ENCODE measurements at regions not wholly inside any gene's neighbourhood (a gene's known extent, or its start where the extent isn't known, plus 50 kb on each side); places are given as distances from the start of the nearest gene placed in this dataset.

DNA sequence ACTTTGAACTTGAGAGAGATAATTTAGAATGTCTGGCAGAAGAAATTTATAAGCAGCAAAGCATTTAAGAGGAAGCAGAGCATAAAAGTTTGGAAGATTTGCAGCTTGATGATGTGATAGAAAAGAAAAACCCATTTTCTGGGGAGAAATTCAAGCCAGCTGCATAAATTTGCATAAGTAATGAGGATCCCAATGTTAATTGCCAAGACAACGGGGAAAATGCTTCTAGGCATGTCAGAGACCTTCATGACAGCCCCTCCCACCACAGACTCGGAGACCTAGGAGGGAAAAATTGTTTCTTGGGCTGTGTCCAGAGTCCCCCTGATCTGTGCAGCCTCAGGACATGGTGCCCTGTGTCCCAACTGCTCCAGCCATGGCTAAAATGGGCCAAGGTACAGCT lies 263.6 kb upstream of the POT1 start:
- TF ChIP-seq, protein P1, sequence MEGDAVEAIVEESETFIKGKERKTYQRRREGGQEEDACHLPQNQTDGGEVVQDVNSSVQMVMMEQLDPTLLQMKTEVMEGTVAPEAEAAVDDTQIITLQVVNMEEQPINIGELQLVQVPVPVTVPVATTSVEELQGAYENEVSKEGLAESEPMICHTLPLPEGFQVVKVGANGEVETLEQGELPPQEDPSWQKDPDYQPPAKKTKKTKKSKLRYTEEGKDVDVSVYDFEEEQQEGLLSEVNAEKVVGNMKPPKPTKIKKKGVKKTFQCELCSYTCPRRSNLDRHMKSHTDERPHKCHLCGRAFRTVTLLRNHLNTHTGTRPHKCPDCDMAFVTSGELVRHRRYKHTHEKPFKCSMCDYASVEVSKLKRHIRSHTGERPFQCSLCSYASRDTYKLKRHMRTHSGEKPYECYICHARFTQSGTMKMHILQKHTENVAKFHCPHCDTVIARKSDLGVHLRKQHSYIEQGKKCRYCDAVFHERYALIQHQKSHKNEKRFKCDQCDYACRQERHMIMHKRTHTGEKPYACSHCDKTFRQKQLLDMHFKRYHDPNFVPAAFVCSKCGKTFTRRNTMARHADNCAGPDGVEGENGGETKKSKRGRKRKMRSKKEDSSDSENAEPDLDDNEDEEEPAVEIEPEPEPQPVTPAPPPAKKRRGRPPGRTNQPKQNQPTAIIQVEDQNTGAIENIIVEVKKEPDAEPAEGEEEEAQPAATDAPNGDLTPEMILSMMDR (IDR thresholded peaks at IDR 0.05; ENCODE audit: insufficient read depth, low read depth, low read length), result no peak
- TF ChIP-seq EZH2 (IDR thresholded peaks at IDR 0.05; ENCODE audit: insufficient read depth, low read length), result no peak

Measured in astrocyte (in vitro differentiated cells and primary cell).